AG10803 (cell line): ENCODE measurements at regions not wholly inside any gene's neighbourhood (a gene's known extent, or its start where the extent isn't known, plus 50 kb on each side); places are given as distances from the start of the nearest gene placed in this dataset.

Experiments used
- DNase-seq: peaks from one replicate; pipeline ENCODE4 v3.0.0; 2010; ENCODE audit warnings: low read depth
- H3K4me3 ChIP-seq: 2 replicates; pipeline ENCODE4 v1.5.1; 2011; ENCODE audit warnings: mild to moderate bottlenecking, low read length, control low read depth
- CTCF ChIP-seq: conservative IDR thresholded peaks from 2 replicates; pipeline ENCODE4 v1.5.1; 2011; ENCODE audit warnings: mild to moderate bottlenecking, low read length, control low read depth, inconsistent platforms

DNA sequence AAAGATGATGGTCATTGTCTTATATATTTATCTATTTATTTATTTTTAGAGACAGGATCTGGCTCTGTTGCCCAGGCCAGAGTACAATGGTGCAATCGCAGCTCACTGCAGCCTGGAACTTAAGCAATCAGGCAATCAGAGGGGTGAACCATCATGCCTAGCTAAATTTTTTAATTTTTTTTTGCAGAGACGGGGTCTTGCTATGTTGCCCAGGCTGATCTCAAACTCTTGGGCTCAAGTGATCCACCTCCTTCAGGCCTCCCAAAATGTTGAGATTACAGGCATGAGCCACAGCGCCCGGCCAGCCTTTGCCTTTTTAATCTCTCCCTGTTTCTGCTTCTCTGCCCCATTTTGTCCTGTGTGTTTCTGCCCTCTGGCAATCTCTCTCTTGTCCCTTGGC is 102.2 kb downstream of the NCR2 start:
- H3K4me3 ChIP-seq, result no peak overlapping the region
- TF ChIP-seq CTCF, result no peak
- no peak for DNase-seq

GRCh38 chr6:41438746-41439145 is 103.3 kb downstream of the NCR2 start:
- TF ChIP-seq CTCF, result no peak
- no peak overlapping the region for H3K4me3 ChIP-seq
- DNase-seq, result no peak

GRCh38 chr6:41439524-41440418 is 104.4 kb downstream of the NCR2 start:
- no peak for TF ChIP-seq CTCF
- no peak overlapping the region for H3K4me3 ChIP-seq
- no peak for DNase-seq

- H3K4me3 ChIP-seq, result no peak overlapping the region
- TF ChIP-seq CTCF, result no peak
- no peak for DNase-seq
These were observed 105.2 kb upstream of the FOXP4 start for GRCh38 chr6:41440958-41441357.

GRCh38 chr6:41441598-41442351 is 104.4 kb upstream of the FOXP4 start:
- no peak for TF ChIP-seq CTCF
- no peak for DNase-seq
- H3K4me3 ChIP-seq, result no peak overlapping the region

DNA sequence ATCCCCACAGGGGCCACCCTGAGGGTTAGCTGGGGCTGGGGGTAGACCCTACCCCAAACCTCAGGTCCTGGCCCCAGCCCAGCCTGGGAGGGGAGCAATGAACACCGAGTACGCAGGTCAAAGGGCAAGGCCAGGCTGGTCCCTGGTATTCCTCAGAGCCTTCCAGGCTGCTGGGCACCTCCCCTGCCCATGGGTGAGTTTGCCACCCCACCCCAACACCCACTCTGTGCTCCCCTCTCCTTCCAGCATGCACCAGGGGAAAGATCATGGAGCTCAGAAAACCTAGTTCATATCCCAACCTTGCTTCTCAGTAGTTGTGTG is 103.9 kb upstream of the FOXP4 start:
- DNase-seq, result no peak
- no peak overlapping the region for H3K4me3 ChIP-seq
- no peak for TF ChIP-seq CTCF
